ENCODE measurements at regions not wholly inside any gene's neighbourhood (a gene's known extent, or its start where the extent isn't known, plus 50 kb on each side); places are given as distances from the start of the nearest gene placed in this dataset.

DNA sequence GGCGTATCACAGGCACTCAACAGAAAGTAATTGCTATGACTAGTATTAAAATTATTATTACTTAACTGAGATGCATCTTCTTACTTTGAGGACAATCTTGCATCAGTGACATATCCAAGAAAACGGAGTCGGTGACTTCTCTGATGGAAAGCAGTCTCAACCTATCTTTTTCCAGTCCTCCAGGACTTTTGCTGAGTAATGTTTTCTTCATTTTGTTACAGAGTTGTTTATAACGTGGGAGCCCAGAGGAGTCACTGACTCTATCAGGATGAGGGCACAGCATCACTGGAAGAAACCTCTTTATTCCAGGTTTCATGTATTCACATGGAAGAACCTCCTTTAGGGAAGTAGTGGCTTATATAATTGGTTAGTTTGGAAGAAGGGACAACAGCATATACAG, 51.5 kb upstream of the MELK start:
- DNase-seq, result no peak
- Mint-ChIP-seq H3K27me3 (ENCODE audit: unreplicated experiment) (no peaks in the 10 kb centered on the region), H3K9me3 (ENCODE audit: low read depth, unreplicated experiment) (no peaks in the 10 kb centered on the region), H3K4me1 (ENCODE audit: low read depth, unreplicated experiment) (no peaks in the 10 kb centered on the region), H3K36me3 (ENCODE audit: insufficient read depth, unreplicated experiment) (no peaks in the 10 kb centered on the region), H3K27ac (ENCODE audit: unreplicated experiment) (no peak overlapping the region), H3K4me3 (ENCODE audit: low read depth, unreplicated experiment) (no peak overlapping the region)
- TF ChIP-seq CTCF (IDR thresholded peaks at IDR 0.05; ENCODE audit: unreplicated experiment), result no peak
- CTCF ChIA-PET, result no interaction called here
- intact Hi-C loops (cut with micrococcal nuclease; ENCODE audit: unreplicated experiment), result no loop called here
- BruUV-seq (replicated peaks), result no TSS peak

- peaks cover 13% of the 10 kb centered on the region for H3K27me3 Mint-ChIP-seq (ENCODE audit: unreplicated experiment)
- intact Hi-C loops (cut with micrococcal nuclease; ENCODE audit: unreplicated experiment), result no loop called here
- H3K9me3 Mint-ChIP-seq (ENCODE audit: low read depth, unreplicated experiment), result no peaks in the 10 kb centered on the region
- no peaks in the 10 kb centered on the region for H3K4me1 Mint-ChIP-seq (ENCODE audit: low read depth, unreplicated experiment)
- CTCF ChIA-PET, result no interaction called here
- BruUV-seq (replicated peaks), result no TSS peak
- no peak overlapping the region for H3K27ac Mint-ChIP-seq (ENCODE audit: unreplicated experiment)
- no peak overlapping the region for H3K4me3 Mint-ChIP-seq (ENCODE audit: low read depth, unreplicated experiment)
- no peaks in the 10 kb centered on the region for H3K36me3 Mint-ChIP-seq (ENCODE audit: insufficient read depth, unreplicated experiment)
- no peak for DNase-seq
- no peak for TF ChIP-seq CTCF (IDR thresholded peaks at IDR 0.05; ENCODE audit: unreplicated experiment)
Observed at GRCh38 chr9:36517131-36517530, 55.6 kb upstream of the MELK start.

DNA sequence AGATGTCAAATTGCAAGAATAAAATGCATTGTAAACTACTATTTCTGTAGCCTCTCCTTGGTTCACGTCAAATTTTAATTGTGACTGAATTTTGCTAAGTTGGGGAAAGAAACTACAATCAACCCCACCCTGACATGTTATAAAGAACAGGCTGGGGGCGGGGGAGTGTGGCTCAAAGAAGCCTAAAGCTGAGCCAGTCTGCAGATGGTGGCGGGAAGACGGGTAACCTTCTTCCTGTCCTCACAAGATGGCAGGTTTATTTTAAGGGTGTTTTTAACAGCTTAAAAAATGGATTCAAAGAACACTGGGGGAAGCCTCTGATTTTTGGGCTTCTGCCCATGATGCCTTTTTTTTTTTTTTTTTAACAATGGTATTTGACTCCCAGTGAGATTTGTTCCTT, 68.5 kb upstream of the MELK start:
- CTCF ChIA-PET, result no interaction called here
- Mint-ChIP-seq H3K4me1 (ENCODE audit: low read depth, unreplicated experiment) (no peaks in the 10 kb centered on the region), H3K9me3 (ENCODE audit: low read depth, unreplicated experiment) (no peaks in the 10 kb centered on the region), H3K27me3 (ENCODE audit: unreplicated experiment) (no peaks in the 10 kb centered on the region), H3K27ac (ENCODE audit: unreplicated experiment) (no peak overlapping the region), H3K4me3 (ENCODE audit: low read depth, unreplicated experiment) (no peak overlapping the region), H3K36me3 (ENCODE audit: insufficient read depth, unreplicated experiment) (no peaks in the 10 kb centered on the region)
- no peak for TF ChIP-seq CTCF (IDR thresholded peaks at IDR 0.05; ENCODE audit: unreplicated experiment)
- DNase-seq, result no peak
- intact Hi-C loops (cut with micrococcal nuclease; ENCODE audit: unreplicated experiment), result no loop called here
- BruUV-seq (replicated peaks), result no TSS peak

DNA sequence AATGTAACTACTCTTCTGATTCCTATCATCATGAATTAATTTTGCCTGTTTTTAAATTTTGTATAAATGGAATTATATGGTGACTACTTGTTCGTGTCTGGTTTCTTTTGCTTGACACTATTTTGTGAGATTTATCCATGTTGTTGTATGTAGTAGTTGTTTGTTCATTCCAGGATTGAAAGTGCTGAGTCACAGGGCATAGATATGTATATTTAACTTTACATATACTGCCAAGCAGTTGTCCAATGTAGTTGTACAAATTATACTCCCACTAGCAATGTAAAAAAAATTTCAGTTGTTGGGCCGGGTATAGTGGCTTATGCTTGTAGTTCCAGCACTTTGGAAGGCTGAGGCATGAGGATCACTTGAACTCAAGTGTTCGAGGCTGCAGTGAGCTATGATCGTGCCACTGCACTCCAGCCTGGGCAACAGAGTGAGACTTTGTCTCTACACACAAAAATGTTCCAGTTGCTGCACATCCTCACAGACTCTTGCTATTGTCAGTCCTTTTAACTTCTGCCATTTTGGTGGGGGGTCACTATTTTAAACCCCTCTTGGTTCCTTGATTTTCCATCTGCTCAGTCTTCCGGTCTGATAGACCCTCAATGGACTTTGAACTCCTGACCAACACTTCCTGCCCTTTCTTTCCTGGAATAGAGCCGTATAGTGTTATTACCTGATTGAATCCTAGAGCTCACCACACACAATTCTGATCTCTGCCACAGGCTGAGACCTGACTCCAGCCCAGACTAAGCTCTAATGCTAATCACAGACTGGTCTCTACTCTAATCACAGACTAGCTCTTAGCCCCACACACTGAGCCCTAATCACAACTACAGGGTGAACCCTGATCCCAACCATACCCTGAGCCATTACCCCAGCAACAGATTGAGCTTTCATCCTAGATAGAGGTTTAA, 69.3 kb upstream of the MELK start:
- BruUV-seq (replicated peaks), result no TSS peak
- CTCF ChIA-PET, result interaction anchor here (0.6 kb wide), 1 partner anchor 43 kb away, joined by 3 read pairs; no protein-coding TSS in a partner anchor

More for the DNA sequence above, 69.3 kb upstream of the MELK start:
- no peak for DNase-seq
- intact Hi-C loops (cut with micrococcal nuclease; ENCODE audit: unreplicated experiment), result no loop called here
- H3K4me1 Mint-ChIP-seq (ENCODE audit: low read depth, unreplicated experiment), result no peaks in the 10 kb centered on the region
- H3K27me3 Mint-ChIP-seq (ENCODE audit: unreplicated experiment), result no peaks in the 10 kb centered on the region
- H3K9me3 Mint-ChIP-seq (ENCODE audit: low read depth, unreplicated experiment), result no peaks in the 10 kb centered on the region
- no peak overlapping the region for H3K4me3 Mint-ChIP-seq (ENCODE audit: low read depth, unreplicated experiment)
- no peak overlapping the region for H3K27ac Mint-ChIP-seq (ENCODE audit: unreplicated experiment)
- TF ChIP-seq CTCF (IDR thresholded peaks at IDR 0.05; ENCODE audit: unreplicated experiment), result no peak
- H3K36me3 Mint-ChIP-seq (ENCODE audit: insufficient read depth, unreplicated experiment), result no peaks in the 10 kb centered on the region

Data from Calu3 (cell line).